ENCODE measurements at regions not wholly inside any gene's neighbourhood (a gene's known extent, or its start where the extent isn't known, plus 50 kb on each side); places are given as distances from the start of the nearest gene placed in this dataset.
"Not testable (repeated sequence)": the region's sequence is repeated elsewhere in the genome, so short reads cannot be mapped to it uniquely, and the experiment has no call there.

GRCh38 chr13:40368127-40368891 is 298.1 kb downstream of the FOXO1 start:
- no peak overlapping the region for H3K27ac ChIP-seq
- no peaks in the 10 kb centered on the region for H3K9me3 ChIP-seq
- intact Hi-C loops (cut with DNase I) = no loop called here

GRCh38 chr13:40370661-40371060 is 295.8 kb downstream of the FOXO1 start:
- DNase-seq = no peak
- no peak for TF ChIP-seq CTCF (IDR thresholded peaks at IDR 0.05)
- H3K4me1 ChIP-seq = no peaks in the 10 kb centered on the region
- H3K4me3 ChIP-seq = no peak overlapping the region
- H3K27me3 ChIP-seq = no peaks in the 10 kb centered on the region
- H3K27ac ChIP-seq = no peak overlapping the region
- intact Hi-C loops (cut with DNase I) = no loop called here
- H3K9ac ChIP-seq (ENCODE audit: low read depth in 2 of 2, low read length in 2 of 2) = no peak overlapping the region
- H3K36me3 ChIP-seq = no peaks in the 10 kb centered on the region
- H3K9me3 ChIP-seq = no peaks in the 10 kb centered on the region

More at GRCh38 chr13:40368127-40368891, 298.1 kb downstream of the FOXO1 start:
- Histone ChIP-seq H3K9ac (ENCODE audit: low read depth in 2 of 2, low read length in 2 of 2) (no peak overlapping the region), H3K36me3 (no peaks in the 10 kb centered on the region), H3K4me3 (no peak overlapping the region), H3K4me1 (no peaks in the 10 kb centered on the region), H3K27me3 (no peaks in the 10 kb centered on the region)
- no peak for DNase-seq
- TF ChIP-seq CTCF (IDR thresholded peaks at IDR 0.05) = no peak

- Histone ChIP-seq H3K4me3 (no peak overlapping the region), H3K9me3 (no peaks in the 10 kb centered on the region), H3K27ac (no peak overlapping the region), H3K36me3 (no peaks in the 10 kb centered on the region), H3K27me3 (no peaks in the 10 kb centered on the region), H3K4me1 (no peaks in the 10 kb centered on the region), H3K9ac (ENCODE audit: low read depth in 2 of 2, low read length in 2 of 2) (no peak overlapping the region)
- no peak for TF ChIP-seq CTCF (IDR thresholded peaks at IDR 0.05)
- no peak for DNase-seq
- intact Hi-C loops (cut with DNase I) = no loop called here
Observed at GRCh38 chr13:40371531-40372125, 294.8 kb downstream of the FOXO1 start.

- H3K27me3 ChIP-seq; H3K9ac ChIP-seq (ENCODE audit: low read depth in 2 of 2, low read length in 2 of 2); H3K4me3 ChIP-seq; DNase-seq; intact Hi-C loops (cut with DNase I); H3K4me1 ChIP-seq; H3K27ac ChIP-seq; H3K36me3 ChIP-seq; H3K9me3 ChIP-seq: not testable (repeated sequence)
Observed at GRCh38 chr13:40373608-40374007, 292.8 kb downstream of the FOXO1 start.

- Histone ChIP-seq H3K36me3 (no peaks in the 10 kb centered on the region), H3K9me3 (no peaks in the 10 kb centered on the region), H3K9ac (ENCODE audit: low read depth in 2 of 2, low read length in 2 of 2) (no peak overlapping the region), H3K4me3 (no peak overlapping the region), H3K27me3 (no peaks in the 10 kb centered on the region), H3K4me1 (no peaks in the 10 kb centered on the region), H3K27ac (no peak overlapping the region)
- TF ChIP-seq CTCF (IDR thresholded peaks at IDR 0.05) = no peak
- no peak for DNase-seq
- intact Hi-C loops (cut with DNase I) = no loop called here
Observed at GRCh38 chr13:40375489-40376171, 290.8 kb downstream of the FOXO1 start.

All from colonic mucosa (tissue), 4 donors.